ENCODE measurements at regions not wholly inside any gene's neighbourhood (a gene's known extent, or its start where the extent isn't known, plus 50 kb on each side); places are given as distances from the start of the nearest gene placed in this dataset.

DNA sequence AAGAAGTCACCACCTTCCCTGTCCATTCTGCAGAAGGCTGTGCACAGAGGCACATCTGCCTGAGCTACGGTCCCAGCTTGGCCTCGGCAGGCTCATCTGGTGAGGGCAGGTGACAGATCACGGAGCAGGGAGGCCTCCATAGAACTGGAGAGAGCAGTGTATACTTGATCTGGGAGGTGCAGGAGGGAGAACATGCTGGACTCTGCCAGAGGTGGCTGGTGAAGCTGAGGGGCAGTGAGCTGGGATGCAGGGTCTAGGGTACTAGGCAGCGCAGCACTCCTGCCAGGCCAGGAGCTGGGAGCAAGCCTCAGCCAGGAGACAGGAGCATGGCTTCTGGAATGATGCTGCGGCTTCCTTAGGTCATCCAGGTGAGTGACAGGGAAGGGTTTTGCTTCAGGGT is 553.0 kb downstream of the TCERG1L start:
- no peak for DNase-seq
- H3K36me3 Mint-ChIP-seq = no peaks in the 10 kb centered on the region
- CTCF ChIA-PET = no interaction called here
- H3K27ac Mint-ChIP-seq = no peak overlapping the region
- H3K4me1 Mint-ChIP-seq = no peaks in the 10 kb centered on the region
- no peaks in the 10 kb centered on the region for H3K27me3 Mint-ChIP-seq
- H3K4me3 Mint-ChIP-seq = no peak overlapping the region
- H3K9me3 Mint-ChIP-seq = peaks cover 10% of the 10 kb centered on the region

DNA sequence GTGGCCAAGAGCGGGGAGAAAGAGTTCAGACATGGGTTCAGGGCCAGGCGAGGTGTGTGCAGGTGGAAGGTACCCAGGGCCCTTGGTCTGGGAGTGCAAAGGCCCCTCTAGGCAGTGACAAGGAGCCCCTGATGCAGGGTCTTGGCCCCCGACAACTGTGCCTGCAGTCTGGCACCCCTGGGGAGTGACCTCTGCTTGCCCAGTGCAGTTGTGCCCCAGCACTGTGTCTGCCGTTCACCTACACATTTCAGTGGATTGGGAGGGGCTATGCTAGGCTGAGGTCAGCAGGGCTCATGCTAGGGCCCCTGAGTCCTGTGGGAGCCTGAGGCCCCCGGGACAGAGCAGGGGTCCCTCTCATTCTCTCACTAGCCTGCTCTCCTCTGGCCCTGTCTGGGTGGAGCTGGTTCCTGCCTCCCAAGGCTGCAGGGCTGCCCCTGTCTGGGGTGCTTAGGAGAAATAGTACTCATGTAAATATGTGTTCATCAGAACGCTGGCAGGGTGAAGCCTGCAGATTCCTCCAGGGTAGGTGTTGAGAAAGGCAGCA is 550.4 kb downstream of the TCERG1L start:
- Mint-ChIP-seq H3K4me3 (no peak overlapping the region), H3K4me1 (no peaks in the 10 kb centered on the region), H3K9me3 (peaks cover 10% of the 10 kb centered on the region), H3K27ac (no peak overlapping the region), H3K36me3 (no peaks in the 10 kb centered on the region), H3K27me3 (no peaks in the 10 kb centered on the region)
- CTCF ChIA-PET = no interaction called here
- DNase-seq = no peak

DNA sequence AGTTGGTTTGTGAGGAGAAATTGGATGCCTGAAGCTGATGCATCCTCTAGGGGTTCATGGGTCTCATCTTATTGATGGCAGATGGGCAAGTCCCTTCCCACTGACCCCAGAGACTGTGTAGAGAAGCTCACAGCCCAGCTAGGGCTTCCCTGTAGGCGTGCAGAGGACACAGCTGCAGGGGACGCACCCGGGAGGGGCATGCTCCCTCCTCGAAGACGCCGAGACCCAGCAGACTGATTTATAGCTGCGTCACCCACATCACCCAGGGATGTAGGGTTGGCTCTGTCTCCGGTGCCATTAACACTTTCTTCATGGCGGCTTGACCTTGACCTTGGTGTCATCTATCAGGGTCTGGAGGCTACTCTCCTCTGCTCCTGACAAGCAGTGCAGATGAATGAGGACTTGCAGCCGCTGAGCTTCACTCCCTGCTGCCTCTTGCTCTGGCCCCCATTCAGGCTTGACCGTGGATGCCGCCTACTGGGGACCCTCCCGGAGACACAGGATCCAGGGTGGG is 549.7 kb downstream of the TCERG1L start:
- Mint-ChIP-seq H3K27ac (no peak overlapping the region), H3K9me3 (peaks cover 12% of the 10 kb centered on the region), H3K36me3 (no peaks in the 10 kb centered on the region), H3K27me3 (no peaks in the 10 kb centered on the region), H3K4me3 (no peak overlapping the region), H3K4me1 (no peaks in the 10 kb centered on the region)
- CTCF ChIA-PET = no interaction called here
- DNase-seq = no peak

DNA sequence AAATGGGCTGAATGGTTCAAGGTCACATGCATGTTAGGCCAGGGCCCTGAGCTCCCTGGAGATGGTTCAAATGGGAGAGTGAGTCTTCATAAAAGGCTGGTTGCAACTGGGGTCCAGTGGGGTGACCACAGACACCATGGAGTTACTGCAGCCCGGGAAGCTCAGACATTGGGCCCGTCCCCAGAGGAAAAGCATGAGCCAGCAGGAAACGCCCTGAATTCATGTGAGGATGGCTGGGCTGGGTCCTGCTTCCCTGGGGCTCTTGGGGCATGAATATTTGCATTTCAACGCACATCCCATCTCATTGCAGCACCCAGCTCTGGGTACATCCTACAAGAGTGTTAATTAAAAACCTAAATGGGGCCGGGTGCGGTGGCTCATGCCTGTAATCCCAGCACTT is 549.0 kb downstream of the TCERG1L start:
- H3K27ac Mint-ChIP-seq = no peak overlapping the region
- DNase-seq = no peak
- no peaks in the 10 kb centered on the region for H3K27me3 Mint-ChIP-seq
- CTCF ChIA-PET = no interaction called here
- H3K9me3 Mint-ChIP-seq = peaks cover 12% of the 10 kb centered on the region
- no peaks in the 10 kb centered on the region for H3K4me1 Mint-ChIP-seq
- no peak overlapping the region for H3K4me3 Mint-ChIP-seq
- H3K36me3 Mint-ChIP-seq = no peaks in the 10 kb centered on the region

DNA sequence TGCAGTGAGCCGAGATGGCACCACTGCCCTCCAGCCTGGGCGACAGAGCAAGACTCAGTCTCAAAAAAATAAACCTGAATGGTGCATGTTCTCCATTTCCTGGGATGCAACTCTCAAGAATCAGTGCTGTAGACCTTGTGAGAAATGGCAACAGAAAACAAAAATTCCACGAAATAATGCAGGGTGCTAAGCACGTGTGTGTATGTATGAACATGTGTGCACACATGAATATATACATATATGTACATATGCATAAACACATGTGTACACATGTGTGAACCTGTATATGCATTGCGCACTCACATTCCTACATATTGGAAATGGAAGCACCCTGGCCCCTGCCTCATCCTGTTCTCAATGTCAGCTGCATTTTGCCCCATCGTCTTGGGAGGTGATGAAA is 548.5 kb downstream of the TCERG1L start:
- CTCF ChIA-PET = no interaction called here
- no peak for DNase-seq
- Mint-ChIP-seq H3K36me3 (no peaks in the 10 kb centered on the region), H3K4me3 (no peak overlapping the region), H3K4me1 (no peaks in the 10 kb centered on the region), H3K9me3 (peaks cover 13% of the 10 kb centered on the region), H3K27me3 (no peaks in the 10 kb centered on the region), H3K27ac (no peak overlapping the region)

DNA sequence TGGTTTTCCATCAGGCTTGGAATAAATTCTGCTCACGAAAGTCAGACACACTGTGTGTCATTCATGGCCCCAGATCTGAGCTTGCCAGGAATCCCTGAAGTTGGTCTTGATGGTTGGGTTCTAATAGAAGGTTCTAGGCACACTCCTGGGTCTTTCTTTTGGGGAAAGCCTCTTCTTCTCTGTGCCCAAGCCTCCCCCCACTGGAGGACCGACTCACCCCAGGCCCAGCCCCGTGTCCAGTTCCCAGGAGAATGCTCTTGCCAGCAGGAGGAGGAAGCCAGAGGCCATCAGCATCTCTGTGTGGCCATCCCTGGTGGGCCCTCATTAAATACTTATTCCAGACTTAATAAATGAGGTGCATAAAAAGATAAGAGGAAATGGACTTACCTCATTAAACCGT is 548.0 kb downstream of the TCERG1L start:
- H3K9me3 Mint-ChIP-seq = peaks cover 17% of the 10 kb centered on the region
- H3K4me3 Mint-ChIP-seq = no peak overlapping the region
- no peaks in the 10 kb centered on the region for H3K36me3 Mint-ChIP-seq
- H3K27ac Mint-ChIP-seq = no peak overlapping the region
- H3K4me1 Mint-ChIP-seq = no peaks in the 10 kb centered on the region
- DNase-seq = no peak
- CTCF ChIA-PET = no interaction called here
- H3K27me3 Mint-ChIP-seq = no peaks in the 10 kb centered on the region

DNA sequence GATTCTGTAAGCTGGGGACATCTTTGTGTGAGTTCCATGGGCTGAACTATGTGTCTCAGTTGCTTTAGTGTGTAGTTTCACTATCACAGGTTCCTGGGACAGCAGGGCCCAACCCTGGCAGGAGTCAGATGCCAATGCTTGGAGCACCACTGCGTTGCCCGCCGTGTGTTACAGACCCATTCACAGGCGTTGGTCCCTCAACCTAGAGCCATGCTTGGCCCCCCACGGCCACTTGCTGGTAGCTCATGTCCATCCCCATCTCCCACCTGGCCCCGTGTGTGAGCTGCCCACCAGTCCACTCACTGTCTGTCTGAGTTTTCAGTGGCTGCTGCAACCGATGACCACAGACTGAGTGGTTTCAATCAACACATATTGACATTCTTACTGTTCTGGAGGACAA is 546.9 kb downstream of the TCERG1L start:
- no peaks in the 10 kb centered on the region for H3K4me1 Mint-ChIP-seq
- CTCF ChIA-PET = no interaction called here
- no peaks in the 10 kb centered on the region for H3K36me3 Mint-ChIP-seq
- no peak for DNase-seq
- no peak overlapping the region for H3K4me3 Mint-ChIP-seq
- H3K27me3 Mint-ChIP-seq = no peaks in the 10 kb centered on the region
- peaks cover 23% of the 10 kb centered on the region for H3K9me3 Mint-ChIP-seq
- no peak overlapping the region for H3K27ac Mint-ChIP-seq

DNA sequence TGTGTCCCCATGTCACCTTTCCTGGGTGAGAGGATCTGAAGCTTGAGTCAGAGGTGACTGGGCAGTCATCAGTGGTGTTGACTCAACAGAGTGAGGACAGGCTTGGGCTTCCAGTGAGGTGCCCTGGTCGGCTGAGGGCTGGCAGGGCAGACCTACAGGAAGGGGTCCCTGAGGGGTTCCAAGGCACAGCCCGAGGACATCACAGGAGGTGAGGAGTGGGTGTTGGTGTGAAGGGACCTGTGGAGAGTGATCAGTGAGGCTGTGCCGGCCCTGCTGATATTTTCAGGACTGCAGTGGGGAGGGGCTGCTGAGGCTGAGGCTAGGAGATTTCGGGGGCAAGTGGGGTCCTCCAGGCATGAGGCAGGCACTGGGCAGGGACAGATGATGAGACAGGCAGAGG is 545.5 kb downstream of the TCERG1L start:
- Mint-ChIP-seq H3K4me3 (no peak overlapping the region), H3K4me1 (no peaks in the 10 kb centered on the region), H3K27ac (no peak overlapping the region), H3K27me3 (no peaks in the 10 kb centered on the region), H3K36me3 (no peaks in the 10 kb centered on the region), H3K9me3 (peaks cover 22% of the 10 kb centered on the region)
- CTCF ChIA-PET = no interaction called here
- no peak for DNase-seq

DNA sequence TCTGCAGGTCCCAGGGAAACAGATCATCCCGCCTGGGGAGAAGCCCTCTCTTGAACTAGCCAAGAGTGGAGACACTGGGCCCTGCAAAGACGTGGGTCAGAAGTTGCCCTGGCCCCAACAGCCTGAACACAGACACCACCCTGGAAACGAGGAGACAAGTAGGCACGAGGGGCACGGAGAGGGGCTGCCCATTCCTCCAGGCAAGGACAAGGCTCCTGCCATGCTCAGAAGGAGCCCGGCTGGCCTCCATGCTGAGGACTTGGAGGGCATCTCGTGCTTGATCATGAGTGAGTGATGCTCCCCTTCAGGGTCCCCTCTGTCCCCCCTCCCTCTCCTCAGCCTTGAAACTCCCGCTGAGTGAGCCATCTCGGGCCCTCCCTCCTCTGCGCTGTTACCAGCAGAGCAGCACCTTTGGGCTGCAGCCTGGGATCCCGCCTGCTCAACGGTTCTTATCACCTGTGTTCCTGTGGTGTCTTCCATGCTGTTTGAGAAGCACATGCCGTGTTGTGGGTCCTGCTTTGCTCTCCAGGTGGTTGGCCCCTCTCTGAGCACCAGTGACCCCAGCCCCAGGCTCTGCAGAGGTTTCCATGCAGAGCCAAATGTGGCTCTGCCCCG is 544.3 kb downstream of the TCERG1L start:
- H3K4me3 Mint-ChIP-seq = no peak overlapping the region
- H3K27ac Mint-ChIP-seq = no peak overlapping the region
- H3K9me3 Mint-ChIP-seq = peaks cover 22% of the 10 kb centered on the region
- CTCF ChIA-PET = no interaction called here
- no peaks in the 10 kb centered on the region for H3K27me3 Mint-ChIP-seq
- no peak for DNase-seq
- H3K36me3 Mint-ChIP-seq = no peaks in the 10 kb centered on the region
- no peaks in the 10 kb centered on the region for H3K4me1 Mint-ChIP-seq

DNA sequence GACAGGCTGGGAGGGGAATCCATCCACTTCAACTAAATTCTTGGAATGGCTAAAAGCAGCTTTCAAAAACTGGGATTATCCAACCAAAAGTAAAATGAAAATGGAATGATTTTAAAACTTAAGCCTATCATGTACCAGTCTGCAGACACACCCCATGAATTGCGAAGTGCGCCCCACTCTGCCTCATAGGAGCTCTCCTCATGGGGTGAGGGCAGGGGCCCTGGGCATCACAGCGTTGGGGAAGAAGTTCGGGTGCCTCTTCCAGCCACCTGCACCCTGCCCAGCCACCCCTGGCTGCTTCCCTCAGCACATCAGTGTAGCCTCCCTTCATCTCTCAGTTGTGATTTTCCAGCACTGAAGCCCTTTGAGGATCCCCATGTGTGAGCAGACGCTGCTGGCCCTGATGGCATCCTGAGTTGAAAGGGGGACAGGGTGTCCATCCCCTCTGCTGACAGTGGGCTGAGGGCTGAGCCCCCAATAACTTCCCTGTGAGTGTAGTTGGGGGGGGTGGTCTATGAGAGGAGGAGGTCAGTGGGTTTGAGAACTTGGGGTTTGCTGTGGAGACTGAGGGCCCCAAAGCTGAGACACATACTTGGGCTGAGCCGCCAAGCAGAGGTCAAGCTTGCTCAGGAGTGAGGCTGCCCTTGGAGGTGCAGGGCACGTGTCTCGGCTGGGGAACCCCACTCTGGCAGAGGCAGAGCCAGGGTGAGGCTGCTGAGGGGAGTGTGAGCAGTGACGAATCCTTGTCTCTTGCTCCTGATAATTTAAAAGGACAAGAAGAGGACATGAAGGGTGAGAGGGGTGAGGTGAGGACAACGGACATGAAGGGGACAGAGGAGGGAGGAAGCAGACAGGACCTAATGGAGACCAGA is 542.1 kb downstream of the TCERG1L start:
- Mint-ChIP-seq H3K9me3 (peaks cover 19% of the 10 kb centered on the region), H3K27ac (no peak overlapping the region), H3K36me3 (no peaks in the 10 kb centered on the region), H3K4me1 (no peaks in the 10 kb centered on the region), H3K4me3 (no peak overlapping the region), H3K27me3 (peaks cover 6% of the 10 kb centered on the region)
- CTCF ChIA-PET = no interaction called here
- no peak for DNase-seq

DNA sequence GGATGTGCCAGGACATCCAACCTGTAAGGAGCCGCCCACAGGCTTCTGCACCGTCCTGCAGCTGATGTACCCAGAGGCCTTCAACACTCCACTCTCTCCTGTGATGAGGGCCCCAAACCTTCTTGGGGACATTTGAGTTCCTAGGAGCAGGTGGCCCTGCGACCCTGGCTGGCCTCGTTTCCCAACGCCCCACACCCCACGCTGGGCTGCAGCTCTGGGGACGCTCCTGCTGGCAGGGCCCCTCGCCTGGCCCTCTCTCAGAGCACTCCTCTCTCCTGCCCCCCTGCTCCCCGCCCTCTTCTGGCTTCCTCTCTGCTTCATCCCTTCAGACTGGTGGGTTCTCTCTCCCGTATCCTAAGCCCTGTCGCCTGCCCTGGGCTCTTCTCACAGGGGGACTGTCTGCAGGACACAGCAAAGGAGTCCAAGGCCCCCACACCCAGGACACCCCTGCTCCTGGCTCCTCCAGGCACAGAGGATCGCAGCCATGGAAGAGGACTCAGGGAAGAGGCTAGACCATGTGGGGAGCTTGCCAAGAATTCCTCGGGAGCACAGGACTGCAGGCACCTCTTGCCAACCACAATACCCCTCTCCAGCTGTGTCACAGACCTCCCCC is 541.4 kb downstream of the TCERG1L start:
- no peak overlapping the region for H3K4me3 Mint-ChIP-seq
- no peaks in the 10 kb centered on the region for H3K4me1 Mint-ChIP-seq
- H3K9me3 Mint-ChIP-seq = peaks cover 17% of the 10 kb centered on the region
- CTCF ChIA-PET = no interaction called here
- DNase-seq = no peak
- no peaks in the 10 kb centered on the region for H3K36me3 Mint-ChIP-seq
- H3K27me3 Mint-ChIP-seq = peaks cover 9% of the 10 kb centered on the region
- no peak overlapping the region for H3K27ac Mint-ChIP-seq

DNA sequence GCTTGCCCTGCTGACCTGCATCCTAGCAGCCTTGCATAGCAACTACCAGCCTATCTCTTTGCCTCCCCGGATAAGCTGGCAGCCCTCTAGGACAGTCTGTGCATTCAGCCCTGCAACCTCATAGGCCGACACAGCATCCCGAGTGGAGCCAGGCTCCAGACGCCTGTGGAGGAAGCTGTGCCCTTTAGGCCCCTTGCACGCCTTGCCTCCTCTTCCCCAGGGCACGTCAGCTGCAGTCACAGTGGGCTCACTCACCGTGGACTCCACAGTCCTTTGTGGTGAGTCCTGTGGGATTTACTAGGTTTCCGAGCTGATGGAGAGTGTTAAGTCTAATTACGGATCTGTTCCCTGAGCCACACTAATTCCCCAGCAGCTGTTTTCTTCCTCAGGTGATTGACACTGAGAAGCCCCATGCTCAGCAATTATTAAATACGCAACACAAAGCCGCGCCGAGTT is 540.0 kb downstream of the TCERG1L start:
- DNase-seq = no peak
- Mint-ChIP-seq H3K9me3 (peaks cover 14% of the 10 kb centered on the region), H3K36me3 (no peaks in the 10 kb centered on the region), H3K27me3 (peaks cover 9% of the 10 kb centered on the region), H3K27ac (no peak overlapping the region), H3K4me1 (no peaks in the 10 kb centered on the region), H3K4me3 (no peak overlapping the region)
- CTCF ChIA-PET = no interaction called here

DNA sequence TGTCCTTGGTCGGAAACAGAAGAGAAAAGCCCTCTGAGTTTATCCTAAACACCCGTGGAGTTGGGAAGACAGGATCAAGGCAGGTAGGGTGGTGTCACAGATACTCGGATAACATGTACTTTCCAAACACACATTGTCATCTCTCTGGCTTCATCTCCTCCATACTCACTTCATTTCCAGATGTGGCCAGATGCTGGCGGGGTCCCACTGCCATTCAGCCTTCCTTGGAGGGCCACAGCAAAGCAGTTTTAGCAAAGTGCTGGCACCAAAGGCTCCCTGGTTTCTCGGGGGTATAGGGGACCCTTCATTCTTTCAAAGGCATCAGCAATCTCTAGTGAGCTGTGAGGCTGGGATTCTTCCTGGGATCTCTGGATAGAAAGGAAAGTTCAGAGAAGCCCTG is 539.5 kb downstream of the TCERG1L start:
- CTCF ChIA-PET = no interaction called here
- no peak for DNase-seq

DNA sequence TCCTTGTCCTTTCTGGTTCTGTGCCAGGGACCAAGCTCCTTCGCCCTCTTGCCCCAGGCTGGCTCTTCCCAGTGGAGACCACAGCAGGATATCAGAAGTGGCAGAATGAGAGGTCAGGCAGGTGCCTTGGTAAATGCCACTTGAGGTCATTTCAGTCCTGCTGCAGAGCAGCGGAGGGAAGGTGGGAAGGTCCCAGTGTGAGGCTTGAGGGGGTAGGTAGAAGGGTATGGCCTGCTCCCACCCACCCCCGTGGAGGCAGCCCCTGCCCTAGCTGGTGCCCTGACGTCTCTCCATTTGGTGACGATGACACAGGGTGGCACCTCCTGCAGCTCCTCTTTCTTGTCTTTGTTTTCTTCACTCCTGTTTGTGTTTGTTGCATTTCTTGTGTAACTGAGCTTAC is 538.8 kb downstream of the TCERG1L start:
- peaks cover 14% of the 10 kb centered on the region for H3K9me3 Mint-ChIP-seq
- no peaks in the 10 kb centered on the region for H3K36me3 Mint-ChIP-seq
- H3K4me3 Mint-ChIP-seq = no peak overlapping the region
- H3K27ac Mint-ChIP-seq = no peak overlapping the region
- CTCF ChIA-PET = no interaction called here
- H3K27me3 Mint-ChIP-seq = peaks cover 9% of the 10 kb centered on the region
- DNase-seq = peak; percentile 5
- H3K4me1 Mint-ChIP-seq = no peaks in the 10 kb centered on the region

More for the DNA sequence above, 539.5 kb downstream of the TCERG1L start:
- peaks cover 14% of the 10 kb centered on the region for H3K9me3 Mint-ChIP-seq
- H3K36me3 Mint-ChIP-seq = no peaks in the 10 kb centered on the region
- H3K4me3 Mint-ChIP-seq = no peak overlapping the region
- H3K4me1 Mint-ChIP-seq = no peaks in the 10 kb centered on the region
- H3K27ac Mint-ChIP-seq = no peak overlapping the region
- H3K27me3 Mint-ChIP-seq = peaks cover 9% of the 10 kb centered on the region

All from activated naive CD4-positive, alpha-beta T cell treated with anti-CD3 and anti-CD28 coated beads, Interleukin-2, amount 10 ng/mL, durations not matched to agents 7 days and 5 days (primary cell).